Endothelial cell (in vitro differentiated cells): ENCODE measurements at regions not wholly inside any gene's neighbourhood (a gene's known extent, or its start where the extent isn't known, plus 50 kb on each side); places are given as distances from the start of the nearest gene placed in this dataset.
A peak's percentile ranks its signal among the peaks of the same experiment; 100 is the strongest.
"Not testable (repeated sequence)": the region's sequence is repeated elsewhere in the genome, so short reads cannot be mapped to it uniquely, and the experiment has no call there.

ENCODE experiments used
- DNase-seq: peaks from one replicate; pipeline ENCODE4 v3.0.0; 2021; ENCODE audit warnings: low spot score
- H3K27ac Mint-ChIP-seq: one replicate; pipeline ENCODE4 v1.8.0; 2021; ENCODE audit warnings: mixed read lengths, inconsistent platforms; ENCODE audit not compliant: unreplicated experiment
- H3K27me3 Mint-ChIP-seq: one replicate; pipeline ENCODE4 v1.8.0; 2021; ENCODE audit warnings: mild to moderate bottlenecking, moderate library complexity, mixed read lengths, inconsistent platforms; ENCODE audit not compliant: unreplicated experiment
- H3K36me3 Mint-ChIP-seq: one replicate; pipeline ENCODE4 v1.8.0; 2021; ENCODE audit warnings: mild to moderate bottlenecking, low read depth, mixed read lengths, inconsistent platforms; ENCODE audit not compliant: unreplicated experiment
- H3K4me1 Mint-ChIP-seq: one replicate; pipeline ENCODE4 v1.8.0; 2021; ENCODE audit warnings: mild to moderate bottlenecking, mixed read lengths, inconsistent platforms; ENCODE audit not compliant: unreplicated experiment
- H3K4me3 Mint-ChIP-seq: one replicate; pipeline ENCODE4 v1.8.0; 2021; ENCODE audit warnings: mild to moderate bottlenecking, mixed read lengths, inconsistent platforms; ENCODE audit not compliant: unreplicated experiment
- H3K9me3 Mint-ChIP-seq: one replicate; pipeline ENCODE4 v1.8.0; 2021; ENCODE audit warnings: mixed read lengths, inconsistent platforms; ENCODE audit not compliant: unreplicated experiment
- CTCF ChIP-seq: fragments of 200-600 bp; sonication (generic); IDR thresholded peaks from one replicate; pipeline ENCODE4 v1.5.0; 2021; ENCODE audit warnings: antibody characterized with exemption; ENCODE audit not compliant: unreplicated experiment

- Mint-ChIP-seq H3K27ac (no peak overlapping the region), H3K9me3 (no peaks in the 10 kb centered on the region), H3K36me3 (no peaks in the 10 kb centered on the region), H3K4me1 (no peaks in the 10 kb centered on the region), H3K27me3 (no peaks in the 10 kb centered on the region), H3K4me3 (no peak overlapping the region)
- no peak for DNase-seq
- no peak for TF ChIP-seq CTCF
Observed at GRCh38 chr7:148500978-148501377, 89.6 kb upstream of the C7orf33 start.

GRCh38 chr7:148503900-148504487, 86.6 kb upstream of the C7orf33 start:
- no peaks in the 10 kb centered on the region for H3K27me3 Mint-ChIP-seq
- H3K36me3 Mint-ChIP-seq, result no peaks in the 10 kb centered on the region
- no peak overlapping the region for H3K4me3 Mint-ChIP-seq

GRCh38 chr7:148505645-148506375, 84.8 kb upstream of the C7orf33 start:
- DNase-seq, result no peak
- Mint-ChIP-seq H3K27me3 (no peaks in the 10 kb centered on the region), H3K4me3 (no peak overlapping the region), H3K4me1 (no peaks in the 10 kb centered on the region), H3K9me3 (no peaks in the 10 kb centered on the region), H3K27ac (no peak overlapping the region), H3K36me3 (no peaks in the 10 kb centered on the region)
- no peak for TF ChIP-seq CTCF

More at GRCh38 chr7:148503900-148504487, 86.6 kb upstream of the C7orf33 start:
- Mint-ChIP-seq H3K9me3 (no peaks in the 10 kb centered on the region), H3K4me1 (no peaks in the 10 kb centered on the region), H3K27ac (no peak overlapping the region)
- no peak for DNase-seq
- TF ChIP-seq CTCF, result peak; percentile 81

- not testable (repeated sequence) for H3K9me3 Mint-ChIP-seq, H3K4me1 Mint-ChIP-seq, H3K27me3 Mint-ChIP-seq, DNase-seq, H3K4me3 Mint-ChIP-seq, H3K36me3 Mint-ChIP-seq, H3K27ac Mint-ChIP-seq
Observed at GRCh38 chr7:148507064-148507573, 83.4 kb upstream of the C7orf33 start.

GRCh38 chr7:148507787-148508186, 82.8 kb upstream of the C7orf33 start:
- Mint-ChIP-seq H3K27me3 (no peaks in the 10 kb centered on the region), H3K9me3 (no peaks in the 10 kb centered on the region), H3K36me3 (no peaks in the 10 kb centered on the region), H3K27ac (no peak overlapping the region), H3K4me3 (no peak overlapping the region), H3K4me1 (no peaks in the 10 kb centered on the region)
- TF ChIP-seq CTCF, result no peak
- DNase-seq, result no peak
